Trophoblast cell (in vitro differentiated cells and primary cell): ENCODE measurements at regions not wholly inside any gene's neighbourhood (a gene's known extent, or its start where the extent isn't known, plus 50 kb on each side); places are given as distances from the start of the nearest gene placed in this dataset.
"Not testable (repeated sequence)": the region's sequence is repeated elsewhere in the genome, so short reads cannot be mapped to it uniquely, and the experiment has no call there.

Experiments
- DNase-seq, 2 donors: peaks; one replicate each; pipeline ENCODE4 v3.0.0-alpha.2; 2016
- H2AFZ ChIP-seq: 2 replicates; pipeline ENCODE4 v1.6.1; 2013; ENCODE audit warnings: low read length, moderate library complexity, mild to moderate bottlenecking; ENCODE audit not compliant: insufficient read depth, poor library complexity
- H2AK5ac ChIP-seq: 2 replicates; pipeline ENCODE4 v1.6.1; 2013; ENCODE audit warnings: mild to moderate bottlenecking, low read length
- H2BK120ac ChIP-seq: 2 replicates; pipeline ENCODE4 v1.6.1; 2013; ENCODE audit warnings: low read length, mild to moderate bottlenecking, moderate library complexity; ENCODE audit not compliant: insufficient read depth, poor library complexity
- H2BK12ac ChIP-seq: 2 replicates; pipeline ENCODE4 v1.6.1; 2013; ENCODE audit warnings: mild to moderate bottlenecking, low read length, moderate library complexity
- H2BK5ac ChIP-seq: 2 replicates; pipeline ENCODE4 v1.6.1; 2013; ENCODE audit warnings: low read length, low read depth, moderate library complexity, mild to moderate bottlenecking; ENCODE audit not compliant: poor library complexity
- H3K14ac ChIP-seq: 2 replicates; pipeline ENCODE4 v1.6.1; 2013; ENCODE audit warnings: mild to moderate bottlenecking, low read length
- H3K18ac ChIP-seq: 2 replicates; pipeline ENCODE4 v1.6.1; 2013; ENCODE audit warnings: mild to moderate bottlenecking, low read length
- H3K23ac ChIP-seq: 2 replicates; pipeline ENCODE4 v1.6.1; 2013; ENCODE audit warnings: low read length
- H3K27ac ChIP-seq: 2 replicates; pipeline ENCODE4 v1.5.1; 2013; ENCODE audit warnings: low read depth, mild to moderate bottlenecking, inconsistent platforms, low read length, moderate library complexity
- H3K27me3 ChIP-seq: 2 replicates; pipeline ENCODE4 v1.6.1; 2013; ENCODE audit warnings: inconsistent platforms, mild to moderate bottlenecking, low read length, moderate library complexity; ENCODE audit not compliant: insufficient read depth
- H3K36me3 ChIP-seq, 2 experiments: 1 replicate in 1 of 2; 2 replicates in 1 of 2; pipeline ENCODE4 v1.6.1; 2013; ENCODE audit warnings: low read length in 2 of 2, mild to moderate bottlenecking in 2 of 2, moderate library complexity in 1 of 2; ENCODE audit not compliant: insufficient read depth in 2 of 2, control insufficient read depth in 1 of 2
- H3K4ac ChIP-seq: 2 replicates; pipeline ENCODE4 v1.6.1; 2013; ENCODE audit warnings: low read depth, mild to moderate bottlenecking, low read length, moderate library complexity
- H3K4me1 ChIP-seq, 2 experiments: 1 replicate in 1 of 2; 2 replicates in 1 of 2; pipeline ENCODE4 v1.6.1; 2013; ENCODE audit warnings: low read length in 2 of 2, mild to moderate bottlenecking in 2 of 2, moderate library complexity in 1 of 2; ENCODE audit not compliant: insufficient read depth in 2 of 2, control insufficient read depth in 1 of 2
- H3K4me2 ChIP-seq: 2 replicates; pipeline ENCODE4 v1.6.1; 2013; ENCODE audit warnings: inconsistent platforms, mild to moderate bottlenecking, low read length, moderate library complexity
- H3K4me3 ChIP-seq: 2 replicates; pipeline ENCODE4 v1.5.1; 2013; ENCODE audit warnings: mild to moderate bottlenecking, low read depth, low read length, inconsistent platforms
- H3K79me1 ChIP-seq: one replicate; pipeline ENCODE4 v1.6.1; 2013; ENCODE audit warnings: low read length
- H3K79me2 ChIP-seq: 2 replicates; pipeline ENCODE4 v1.6.1; 2013; ENCODE audit warnings: low read length, mild to moderate bottlenecking; ENCODE audit not compliant: control insufficient read depth, insufficient read depth, poor library complexity
- H3K9ac ChIP-seq: 2 replicates; pipeline ENCODE4 v1.6.1; 2013; ENCODE audit warnings: mild to moderate bottlenecking, low read length
- H3K9me3 ChIP-seq: 2 replicates; pipeline ENCODE4 v1.6.1; 2013; ENCODE audit warnings: low read depth, mild to moderate bottlenecking, control low read depth, inconsistent platforms, low read length; ENCODE audit not compliant: insufficient read depth
- H4K12ac ChIP-seq: 2 replicates; pipeline ENCODE4 v1.6.1; 2013; ENCODE audit warnings: low read depth, mild to moderate bottlenecking, low read length, moderate library complexity
- H4K8ac ChIP-seq: 2 replicates; pipeline ENCODE4 v1.6.1; 2013; ENCODE audit warnings: low read depth, mild to moderate bottlenecking, low read length, moderate library complexity
- H4K91ac ChIP-seq: one replicate; pipeline ENCODE4 v1.6.1; 2013; ENCODE audit warnings: low read depth, mild to moderate bottlenecking, low read length, moderate library complexity
- WGBS: extraction: QIAGEN DNeasy Blood & Tissue Kit; methylation state at CpG from one replicate; pipeline ENCODE4 v1.1.7; 2013; ENCODE audit warnings: missing lambda C conversion rate; ENCODE audit not compliant: insufficient read length, insufficient coverage; ENCODE audit errors: extremely low coverage; 5-methylcytosine and 5-hydroxymethylcytosine counted together

- not testable (repeated sequence) for H3K27me3 ChIP-seq, H3K4me3 ChIP-seq, H4K12ac ChIP-seq, H2BK5ac ChIP-seq, H3K23ac ChIP-seq, H3K36me3 ChIP-seq, H3K18ac ChIP-seq, H4K91ac ChIP-seq, DNase-seq, H2BK120ac ChIP-seq, H3K9ac ChIP-seq, H3K4me1 ChIP-seq, H2BK12ac ChIP-seq, H3K4me2 ChIP-seq, H2AK5ac ChIP-seq, H3K14ac ChIP-seq, H3K79me2 ChIP-seq, H3K27ac ChIP-seq, H2AFZ ChIP-seq, H3K79me1 ChIP-seq, H4K8ac ChIP-seq, H3K4ac ChIP-seq
- H3K9me3 ChIP-seq = peaks cover 17% of the 10 kb centered on the region
- no CpG with 5 or more reads among the region's 2 CpGs for WGBS
Measured at GRCh38 chr20:30164389-30164788, 1093.1 kb upstream of the DEFB115 start.

GRCh38 chr20:30167540-30167939 lies 1089.9 kb upstream of the DEFB115 start:
- H3K4me1 ChIP-seq = no peaks in the 10 kb centered on the region
- H4K91ac ChIP-seq = no peak overlapping the region
- H3K79me1 ChIP-seq = no peaks in the 10 kb centered on the region
- no peak overlapping the region for H3K4ac ChIP-seq
- no peak overlapping the region for H3K23ac ChIP-seq
- H3K36me3 ChIP-seq = no peaks in the 10 kb centered on the region
- peaks cover 17% of the 10 kb centered on the region for H3K9me3 ChIP-seq
- H3K79me2 ChIP-seq = no peaks in the 10 kb centered on the region
- H4K8ac ChIP-seq = no peak overlapping the region
- H3K27ac ChIP-seq = no peak overlapping the region
- no peak overlapping the region for H2BK5ac ChIP-seq
- H3K27me3 ChIP-seq = no peaks in the 10 kb centered on the region
- no peak overlapping the region for H2AK5ac ChIP-seq
- H3K4me3 ChIP-seq = peak overlapping the region; percentile 35
- H3K9ac ChIP-seq = no peak overlapping the region
- DNase-seq = no peak
- H2BK120ac ChIP-seq = no peak overlapping the region
- no peak overlapping the region for H3K4me2 ChIP-seq
- no CpG with 5 or more reads among the region's 22 CpGs for WGBS
- H2AFZ ChIP-seq = no peak overlapping the region
- H2BK12ac ChIP-seq = no peak overlapping the region
- no peak overlapping the region for H4K12ac ChIP-seq
- no peak overlapping the region for H3K14ac ChIP-seq
- no peak overlapping the region for H3K18ac ChIP-seq

GRCh38 chr20:30168025-30168799 lies 1089.3 kb upstream of the DEFB115 start:
- no peak overlapping the region for H3K4me3 ChIP-seq
- H3K23ac ChIP-seq = no peak overlapping the region
- no peak overlapping the region for H2BK12ac ChIP-seq
- no peak overlapping the region for H2AK5ac ChIP-seq
- no peak overlapping the region for H2BK120ac ChIP-seq
- H3K4ac ChIP-seq = no peak overlapping the region
- no peak overlapping the region for H2BK5ac ChIP-seq
- no peaks in the 10 kb centered on the region for H3K27me3 ChIP-seq
- no CpG with 5 or more reads among the region's 50 CpGs for WGBS
- no peaks in the 10 kb centered on the region for H3K36me3 ChIP-seq
- peaks cover 17% of the 10 kb centered on the region for H3K9me3 ChIP-seq
- DNase-seq = peak; percentile 16 to 69
- no peak overlapping the region for H2AFZ ChIP-seq
- no peak overlapping the region for H3K18ac ChIP-seq
- no peak overlapping the region for H4K91ac ChIP-seq
- H4K12ac ChIP-seq = no peak overlapping the region
- no peaks in the 10 kb centered on the region for H3K4me1 ChIP-seq
- no peaks in the 10 kb centered on the region for H3K79me1 ChIP-seq
- H3K79me2 ChIP-seq = no peaks in the 10 kb centered on the region
- no peak overlapping the region for H4K8ac ChIP-seq
- H3K27ac ChIP-seq = no peak overlapping the region
- H3K9ac ChIP-seq = no peak overlapping the region
- H3K14ac ChIP-seq = no peak overlapping the region
- no peak overlapping the region for H3K4me2 ChIP-seq

- no peak overlapping the region for H3K4me3 ChIP-seq
- no peak overlapping the region for H3K23ac ChIP-seq
- no peak overlapping the region for H4K91ac ChIP-seq
- no peak overlapping the region for H3K4ac ChIP-seq
- no peaks in the 10 kb centered on the region for H3K4me1 ChIP-seq
- no peak overlapping the region for H4K8ac ChIP-seq
- no peaks in the 10 kb centered on the region for H3K79me1 ChIP-seq
- no peak overlapping the region for H2BK5ac ChIP-seq
- no peak overlapping the region for H2BK12ac ChIP-seq
- no peak overlapping the region for H4K12ac ChIP-seq
- H2AK5ac ChIP-seq = no peak overlapping the region
- no peak for DNase-seq
- no peak overlapping the region for H3K4me2 ChIP-seq
- no peak overlapping the region for H2BK120ac ChIP-seq
- no peaks in the 10 kb centered on the region for H3K79me2 ChIP-seq
- no peak overlapping the region for H3K9ac ChIP-seq
- no CpG with 5 or more reads among the region's 11 CpGs for WGBS
- H3K27me3 ChIP-seq = no peaks in the 10 kb centered on the region
- H3K14ac ChIP-seq = no peak overlapping the region
- H3K36me3 ChIP-seq = no peaks in the 10 kb centered on the region
- H3K18ac ChIP-seq = no peak overlapping the region
- H3K9me3 ChIP-seq = peaks cover 17% of the 10 kb centered on the region
- no peak overlapping the region for H3K27ac ChIP-seq
- H2AFZ ChIP-seq = no peak overlapping the region
Measured at GRCh38 chr20:30168800-30169138, 1088.7 kb upstream of the DEFB115 start.
